ENCODE measurements at regions not wholly inside any gene's neighbourhood (a gene's known extent, or its start where the extent isn't known, plus 50 kb on each side); places are given as distances from the start of the nearest gene placed in this dataset.

DNA sequence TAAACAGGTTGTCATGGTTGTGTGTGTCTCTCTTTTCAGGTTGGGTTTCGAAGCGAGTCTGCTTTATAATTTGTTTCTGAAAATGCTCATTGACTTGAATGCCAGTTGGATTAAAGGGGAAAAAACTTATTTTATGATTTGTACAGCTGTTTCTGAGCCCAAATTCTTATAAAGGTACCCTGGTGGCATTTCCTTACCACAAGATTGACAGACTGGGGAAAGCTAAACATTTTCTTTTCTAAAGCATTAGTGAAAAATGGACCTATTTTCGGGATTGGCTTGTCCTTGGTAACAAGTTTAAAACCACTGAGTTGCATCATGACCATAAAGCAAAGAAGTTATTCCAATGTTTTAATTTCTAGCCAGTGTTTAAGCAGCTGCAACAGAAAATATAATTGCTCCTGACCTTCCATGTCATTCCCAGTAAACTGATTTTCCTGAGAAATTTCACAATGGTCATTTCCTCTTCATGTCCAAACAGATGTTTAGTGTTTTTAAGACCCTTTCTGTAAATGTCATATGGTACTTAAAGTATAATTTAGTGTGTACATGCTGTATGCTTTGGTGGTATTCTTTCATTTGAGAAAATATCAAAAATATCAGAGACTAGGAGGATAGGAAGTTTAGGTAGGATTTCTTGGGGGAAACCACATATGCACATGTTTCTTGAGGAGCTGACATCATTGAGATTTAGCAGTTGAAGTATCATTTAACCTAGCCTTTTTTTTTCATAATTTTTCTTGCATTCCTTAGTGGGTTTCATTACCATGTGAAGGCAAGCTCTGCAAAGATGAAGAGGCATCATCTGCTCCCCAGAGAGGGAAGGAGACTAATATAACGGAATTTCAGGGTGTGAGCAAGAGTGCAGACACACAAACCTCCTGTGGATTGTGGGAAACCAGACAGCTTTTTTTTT, 667.1 kb upstream of the RGMB start:
- no peak overlapping the region for H3K4me3 ChIP-seq (ENCODE audit: low read depth, low read length)
- TF ChIP-seq, protein P1, sequence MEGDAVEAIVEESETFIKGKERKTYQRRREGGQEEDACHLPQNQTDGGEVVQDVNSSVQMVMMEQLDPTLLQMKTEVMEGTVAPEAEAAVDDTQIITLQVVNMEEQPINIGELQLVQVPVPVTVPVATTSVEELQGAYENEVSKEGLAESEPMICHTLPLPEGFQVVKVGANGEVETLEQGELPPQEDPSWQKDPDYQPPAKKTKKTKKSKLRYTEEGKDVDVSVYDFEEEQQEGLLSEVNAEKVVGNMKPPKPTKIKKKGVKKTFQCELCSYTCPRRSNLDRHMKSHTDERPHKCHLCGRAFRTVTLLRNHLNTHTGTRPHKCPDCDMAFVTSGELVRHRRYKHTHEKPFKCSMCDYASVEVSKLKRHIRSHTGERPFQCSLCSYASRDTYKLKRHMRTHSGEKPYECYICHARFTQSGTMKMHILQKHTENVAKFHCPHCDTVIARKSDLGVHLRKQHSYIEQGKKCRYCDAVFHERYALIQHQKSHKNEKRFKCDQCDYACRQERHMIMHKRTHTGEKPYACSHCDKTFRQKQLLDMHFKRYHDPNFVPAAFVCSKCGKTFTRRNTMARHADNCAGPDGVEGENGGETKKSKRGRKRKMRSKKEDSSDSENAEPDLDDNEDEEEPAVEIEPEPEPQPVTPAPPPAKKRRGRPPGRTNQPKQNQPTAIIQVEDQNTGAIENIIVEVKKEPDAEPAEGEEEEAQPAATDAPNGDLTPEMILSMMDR (IDR thresholded peaks at IDR 0.05; ENCODE audit: insufficient read depth, low read depth, low read length): no peak
- DNase-seq (ENCODE audit: low read depth): peak; percentile 91

DNA sequence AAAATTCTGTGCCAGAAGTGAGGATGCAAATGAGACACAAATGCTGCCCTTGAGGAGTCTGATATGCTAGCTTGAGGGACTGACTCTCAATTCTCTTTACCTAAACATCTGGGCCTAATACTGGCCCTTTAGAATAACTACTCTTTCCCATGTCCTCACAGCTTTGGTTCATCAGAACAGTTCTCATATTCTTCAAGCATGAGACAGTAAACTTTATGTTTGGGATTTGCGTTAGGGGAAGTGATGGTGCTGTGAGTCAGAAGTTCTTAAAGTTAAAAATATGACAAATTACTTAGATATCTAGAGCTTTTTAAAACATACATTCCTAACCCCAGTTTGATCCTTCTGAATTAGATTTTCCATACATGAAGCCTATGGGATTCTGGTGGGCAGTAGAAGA, 665.0 kb upstream of the RGMB start:
- H3K4me3 ChIP-seq (ENCODE audit: low read depth, low read length): no peak overlapping the region
- TF ChIP-seq, protein P1 (IDR thresholded peaks at IDR 0.05; ENCODE audit: insufficient read depth, low read depth, low read length): no peak
- peak; percentile 94 for DNase-seq (ENCODE audit: low read depth)

DNA sequence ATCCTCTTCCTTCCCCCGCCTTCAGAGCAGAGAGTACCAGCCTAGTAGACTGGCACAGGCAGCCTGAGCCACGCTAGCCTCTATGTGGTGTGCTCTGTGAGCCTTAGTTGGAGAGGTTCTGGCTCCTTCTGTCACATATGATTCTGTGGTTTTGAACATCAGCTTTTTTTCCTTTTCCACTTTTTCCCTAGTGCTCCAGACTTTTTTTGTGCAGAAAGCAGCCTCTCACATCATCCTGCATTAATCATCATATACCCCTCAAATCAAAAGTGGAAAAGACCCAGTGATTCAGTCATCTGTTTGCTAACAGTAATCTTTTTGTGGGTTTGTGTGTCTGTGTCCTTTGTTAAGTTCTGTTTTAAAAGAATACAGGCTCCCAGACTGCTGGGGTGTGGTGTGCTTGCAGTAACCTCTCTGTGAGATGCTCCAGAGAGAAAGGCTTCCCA, 663.9 kb upstream of the RGMB start:
- DNase-seq (ENCODE audit: low read depth): peak; percentile 71
- H3K4me3 ChIP-seq (ENCODE audit: low read depth, low read length): no peak overlapping the region
- TF ChIP-seq, protein P1 (IDR thresholded peaks at IDR 0.05; ENCODE audit: insufficient read depth, low read depth, low read length): no peak

DNA sequence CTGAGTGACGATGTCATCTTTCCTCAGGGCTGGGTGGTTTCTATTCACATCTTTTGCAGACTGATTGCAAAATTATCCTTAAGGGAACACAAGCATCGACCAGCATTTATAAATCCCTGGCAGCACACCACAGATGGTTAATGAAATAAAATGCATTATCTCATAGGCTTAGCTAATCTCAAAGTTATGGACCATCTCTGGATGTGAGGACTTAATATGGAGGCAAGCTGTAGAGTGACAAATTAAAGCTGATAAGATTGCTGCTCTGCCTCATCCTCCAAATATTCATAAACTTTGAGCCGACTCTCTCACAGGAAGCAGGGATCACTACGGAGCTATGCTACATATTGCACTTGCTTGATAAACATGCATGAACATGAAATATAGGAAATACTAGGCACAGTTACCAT, 663.2 kb upstream of the RGMB start:
- no peak overlapping the region for H3K4me3 ChIP-seq (ENCODE audit: low read depth, low read length)
- TF ChIP-seq, protein P1 (IDR thresholded peaks at IDR 0.05; ENCODE audit: insufficient read depth, low read depth, low read length): no peak
- peak; percentile 95 for DNase-seq (ENCODE audit: low read depth)

DNA sequence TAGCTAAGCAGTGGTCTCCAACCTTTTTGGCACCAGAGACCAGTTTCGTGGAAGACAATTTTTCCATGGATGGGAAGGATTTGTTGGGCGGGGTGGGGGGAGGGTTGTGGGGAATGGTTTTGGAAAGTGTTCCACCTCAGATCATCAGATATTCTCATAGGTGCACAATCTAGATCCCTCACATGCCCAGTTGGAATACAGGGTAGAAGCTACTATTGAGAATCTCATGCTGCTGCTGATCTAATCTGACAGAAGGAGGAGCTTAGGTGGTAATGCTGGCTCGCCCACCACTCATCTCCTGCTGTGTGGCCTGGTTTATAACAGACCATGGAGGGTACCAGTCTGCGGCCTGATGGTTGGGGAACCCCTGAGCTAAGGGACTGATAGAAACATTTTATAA, 662.7 kb upstream of the RGMB start:
- no peak overlapping the region for H3K4me3 ChIP-seq (ENCODE audit: low read depth, low read length)
- TF ChIP-seq, protein P1 (IDR thresholded peaks at IDR 0.05; ENCODE audit: insufficient read depth, low read depth, low read length): no peak

DNA sequence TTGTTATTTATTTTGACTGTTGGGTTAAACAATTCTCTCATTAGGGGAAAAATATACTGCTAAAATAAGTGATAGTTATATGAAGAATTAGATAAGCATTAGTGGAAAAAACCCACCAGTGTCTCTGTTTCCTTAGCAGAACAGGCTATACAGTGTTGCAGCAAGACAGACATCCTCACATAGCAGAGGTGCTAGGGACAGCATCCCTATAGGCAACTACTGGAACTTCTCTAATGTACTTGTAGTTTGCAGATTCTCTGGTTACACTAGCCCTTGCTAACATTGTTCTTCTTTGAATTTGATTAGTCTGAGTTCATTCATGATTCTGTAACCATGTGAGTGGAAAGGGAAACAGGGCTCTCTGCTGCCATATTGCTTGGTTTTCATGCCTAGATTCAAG, 661.8 kb upstream of the RGMB start:
- H3K4me3 ChIP-seq (ENCODE audit: low read depth, low read length): no peak overlapping the region
- TF ChIP-seq, protein P1 (IDR thresholded peaks at IDR 0.05; ENCODE audit: insufficient read depth, low read depth, low read length): peak; percentile 51
- DNase-seq (ENCODE audit: low read depth): no peak

More for the DNA sequence above, 662.7 kb upstream of the RGMB start:
- no peak for DNase-seq (ENCODE audit: low read depth)

Data from fibroblast of villous mesenchyme (primary cell).